NOMO-1 treated with dmso at 0.1 percent for 144 hours (cell line): ENCODE measurements at regions not wholly inside any gene's neighbourhood (a gene's known extent, or its start where the extent isn't known, plus 50 kb on each side); places are given as distances from the start of the nearest gene placed in this dataset.

Source experiments
- DNase-seq: peaks from one replicate; lab custom pipeline; 2025; ENCODE audit not compliant: unreplicated experiment; lab: John Stamatoyannopoulos, UW

GRCh38 chr13:73419186-73419585 is 360.4 kb downstream of the KLF5 start:
- no peak for DNase-seq

- no peak for DNase-seq
Measured at GRCh38 chr13:73417012-73417615, 358.3 kb downstream of the KLF5 start.

GRCh38 chr13:73416093-73416492 is 357.3 kb downstream of the KLF5 start:
- no peak for DNase-seq

DNA sequence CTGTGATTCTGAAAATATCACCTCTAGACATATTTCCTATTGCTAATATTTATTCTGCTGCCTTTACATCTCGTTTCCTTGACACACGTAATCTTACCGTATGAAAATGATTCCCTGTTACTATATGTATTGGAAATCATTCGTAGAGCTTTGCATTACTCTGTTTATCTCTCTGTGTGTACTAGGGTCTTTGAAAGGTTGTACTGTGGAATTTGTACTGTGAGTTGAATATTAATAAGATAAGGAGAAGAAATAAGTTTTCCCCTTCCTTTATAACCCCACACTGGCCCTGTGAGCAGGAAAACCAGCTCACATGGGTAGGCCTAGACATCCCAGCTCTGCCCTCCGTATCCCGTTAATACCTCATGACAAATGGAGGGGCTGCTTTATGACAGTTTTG is 354.9 kb downstream of the KLF5 start:
- no peak for DNase-seq

- no peak for DNase-seq
Measured at GRCh38 chr13:73412933-73413332, 354.1 kb downstream of the KLF5 start.

DNA sequence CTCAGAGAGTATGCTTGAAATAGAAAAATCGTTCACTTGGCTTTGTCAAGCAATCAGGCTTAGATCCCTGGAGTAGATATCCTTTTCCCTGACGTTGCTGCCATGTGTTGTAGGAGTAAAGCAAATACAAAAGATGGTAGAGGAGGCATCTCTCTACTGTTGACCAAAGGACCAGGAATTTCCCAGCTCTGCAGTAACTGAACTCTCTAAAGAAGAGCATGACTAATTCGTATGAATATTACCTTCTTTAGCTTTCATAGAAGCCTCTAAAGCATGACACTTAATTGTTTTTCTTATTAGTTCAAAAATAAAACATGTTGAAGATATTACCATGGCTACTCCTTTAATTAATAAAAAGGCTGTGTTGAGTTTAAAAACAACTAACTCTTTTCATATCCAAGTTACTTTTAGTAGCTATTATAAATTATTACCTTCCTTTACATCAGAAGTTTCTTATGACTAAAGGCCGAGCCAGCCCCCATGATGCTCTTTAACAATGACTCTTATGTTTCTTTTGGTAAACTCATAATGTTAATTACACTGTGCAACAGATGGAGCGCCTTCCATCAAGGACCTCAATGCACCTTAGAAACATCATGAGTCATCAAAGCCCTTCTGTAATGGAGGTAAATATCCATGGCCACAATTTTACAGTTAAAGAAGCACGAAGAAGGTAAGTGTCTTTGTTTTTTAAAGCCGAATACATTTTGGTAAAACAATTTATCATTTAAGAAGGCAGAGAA is 352.4 kb downstream of the KLF5 start:
- no peak for DNase-seq

DNA sequence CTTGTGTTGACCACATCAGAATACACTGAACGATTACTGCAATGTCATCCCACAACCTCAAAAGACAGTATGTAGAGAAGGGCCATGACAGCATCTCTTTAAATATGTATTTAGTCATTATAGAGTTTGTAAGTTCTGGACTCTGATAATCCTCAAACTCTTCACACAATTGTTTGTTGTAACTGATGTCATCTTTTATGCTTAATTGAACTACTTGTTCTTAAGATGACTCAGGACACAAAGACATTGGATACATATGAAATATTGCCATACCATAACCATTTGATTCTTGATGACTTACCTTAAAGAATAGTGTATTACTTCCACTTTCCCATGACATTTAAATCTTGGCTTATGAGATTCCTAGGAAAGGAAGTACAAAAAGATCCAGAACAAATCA is 347.6 kb downstream of the KLF5 start:
- DNase-seq: no peak

DNA sequence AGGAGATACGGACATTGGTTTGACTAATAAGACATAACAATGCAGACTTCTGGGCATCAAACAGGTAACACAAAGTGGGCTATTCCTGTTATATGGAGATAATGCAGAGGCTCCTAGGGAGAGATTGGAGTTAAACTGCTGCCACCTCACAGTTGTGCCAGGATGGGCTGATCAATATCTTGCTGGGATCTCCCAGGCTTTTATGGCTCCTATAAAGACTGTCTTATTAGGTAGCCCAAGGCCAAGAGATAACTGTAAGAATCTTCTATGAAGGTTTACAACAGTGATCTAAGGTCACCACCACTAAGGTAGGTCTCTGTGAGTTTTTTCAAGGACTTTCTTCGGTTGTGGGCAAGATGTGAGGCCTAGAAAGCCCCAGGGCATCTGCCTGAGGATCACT is 345.8 kb downstream of the KLF5 start:
- no peak for DNase-seq

DNA sequence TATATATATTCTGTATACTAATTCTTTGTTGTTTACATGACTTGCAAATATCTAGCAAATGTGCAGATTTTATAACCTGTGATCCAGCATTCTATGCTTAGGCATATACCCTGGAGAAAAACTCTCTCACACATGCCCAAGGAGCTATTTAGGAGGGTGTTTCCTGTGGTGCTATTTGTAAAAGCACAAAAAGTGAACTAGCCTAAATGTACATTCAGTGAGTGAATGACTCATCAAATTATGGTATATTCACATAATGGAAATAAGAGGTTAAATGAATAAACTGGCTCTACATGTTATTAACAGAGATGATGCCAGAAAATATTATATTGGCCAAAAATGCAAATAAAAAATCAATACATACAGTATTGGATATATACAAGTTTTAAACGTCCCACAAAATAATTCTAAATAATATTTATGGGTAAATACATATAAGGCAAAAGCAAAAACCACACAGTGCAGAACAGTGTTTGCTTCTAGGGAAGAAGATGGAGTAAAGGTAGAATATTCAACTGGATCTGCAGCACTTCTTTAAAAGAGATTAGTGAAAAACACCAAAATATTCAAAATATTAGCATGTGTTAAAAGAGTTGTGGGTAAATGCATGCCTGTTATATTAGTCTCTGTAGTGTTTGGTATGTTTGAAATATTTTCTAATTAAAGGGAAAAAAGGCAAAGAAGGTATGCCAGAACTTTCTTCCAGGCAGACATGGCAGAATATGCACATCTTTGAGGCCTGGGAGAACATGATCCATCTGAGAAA is 344.7 kb downstream of the KLF5 start:
- no peak for DNase-seq

- DNase-seq: no peak
Measured at GRCh38 chr13:73401769-73402168, 343.0 kb downstream of the KLF5 start.

DNA sequence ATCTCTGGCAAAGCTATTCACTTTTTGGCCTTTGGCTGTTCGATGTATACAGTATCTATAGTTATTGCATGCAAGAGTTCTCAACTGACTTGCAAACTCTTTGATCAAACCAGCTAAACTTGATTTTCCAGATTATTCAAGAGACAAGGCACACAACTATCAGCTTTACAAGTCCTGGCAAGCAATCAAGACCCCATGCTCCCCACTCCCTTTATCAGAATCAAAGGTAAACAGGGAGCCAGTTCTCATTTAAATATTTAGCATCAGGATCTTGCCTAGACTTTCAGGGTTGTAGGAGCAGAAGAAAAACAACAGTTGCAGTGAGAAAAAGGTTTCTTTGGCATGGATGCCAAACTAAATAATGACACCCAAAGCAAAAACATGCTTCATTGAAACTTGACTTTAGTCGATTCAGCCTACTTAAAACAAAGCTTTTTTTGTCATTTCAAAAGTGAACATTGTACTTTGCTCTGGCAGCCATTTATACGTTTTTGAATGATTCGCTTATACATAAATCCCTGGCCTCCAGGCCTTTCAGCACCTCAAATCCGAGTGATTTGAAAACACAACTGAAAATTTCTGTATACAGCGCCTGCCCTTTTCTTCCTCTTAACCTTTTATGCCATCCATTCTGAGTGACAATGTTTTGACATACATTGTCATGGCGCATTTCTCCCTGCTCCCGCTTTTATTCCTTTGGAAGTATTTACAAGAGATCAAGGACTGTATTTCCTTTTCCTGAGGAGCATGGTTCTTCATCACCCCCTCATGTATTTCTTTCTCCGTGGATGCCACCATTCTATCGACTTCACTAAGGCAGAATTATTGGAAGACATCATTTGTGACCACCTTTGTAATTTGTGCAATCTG is 340.8 kb downstream of the KLF5 start:
- no peak for DNase-seq

- DNase-seq: no peak
Measured at GRCh38 chr13:73397496-73398305, 338.9 kb downstream of the KLF5 start.

DNA sequence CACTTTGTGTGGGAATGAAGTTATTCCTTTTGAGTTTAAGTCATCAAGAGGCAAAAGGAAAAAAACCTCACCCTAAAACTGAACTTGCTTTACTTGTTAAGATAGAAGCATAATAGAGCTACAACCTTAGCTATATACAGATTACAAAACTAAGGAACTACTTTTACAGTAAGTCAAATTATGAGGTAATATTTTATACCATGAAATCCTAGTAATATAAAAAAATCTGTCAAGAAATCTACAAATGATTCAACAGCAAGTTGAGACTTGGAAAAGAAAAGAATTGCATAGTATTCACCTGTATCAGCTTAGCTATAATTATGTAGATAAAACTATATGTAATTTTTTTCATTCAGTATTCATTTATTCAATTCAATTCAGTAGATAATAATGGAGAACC is 335.3 kb downstream of the KLF5 start:
- DNase-seq: no peak

DNA sequence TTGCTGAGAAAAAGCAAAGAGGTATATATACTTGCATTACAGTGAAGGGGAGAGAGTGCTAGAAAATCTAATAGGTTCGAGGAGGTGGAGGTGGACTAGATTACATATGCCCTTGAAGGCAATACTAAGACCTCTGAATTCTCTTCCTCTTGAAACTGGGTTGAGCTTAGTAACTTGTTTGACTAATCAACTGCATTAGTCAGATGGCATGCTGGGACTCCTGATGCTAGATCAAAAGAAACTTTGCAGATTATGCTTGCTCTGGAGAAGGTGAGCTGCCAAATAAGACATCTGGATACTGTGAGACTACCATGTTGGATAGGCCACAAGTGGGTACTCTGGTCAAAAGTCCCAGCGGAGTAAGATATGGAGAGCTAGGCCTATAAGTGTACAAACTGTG is 331.3 kb downstream of the KLF5 start:
- DNase-seq: no peak

GRCh38 chr13:73388586-73388985 is 329.8 kb downstream of the KLF5 start:
- DNase-seq: no peak

- no peak for DNase-seq
Measured at GRCh38 chr13:73387318-73387717, 328.5 kb downstream of the KLF5 start.

DNA sequence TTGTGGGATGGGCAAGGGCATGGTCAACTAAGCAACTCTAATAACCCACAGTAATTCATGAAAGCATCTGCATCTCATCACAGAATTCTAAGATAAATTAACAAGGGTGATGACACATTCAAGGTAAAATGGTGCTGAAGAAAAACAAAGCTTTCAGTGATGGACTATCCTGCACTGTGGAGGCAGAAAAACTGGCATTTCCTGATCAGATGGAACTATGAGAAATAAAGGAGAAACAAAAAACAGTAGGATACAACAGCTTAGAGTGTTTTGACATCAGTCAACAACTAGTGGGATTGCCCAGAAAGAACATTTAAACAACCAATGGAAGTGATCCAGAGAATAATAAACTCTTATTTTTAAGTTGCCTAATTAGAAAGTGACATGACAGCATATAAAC is 327.0 kb downstream of the KLF5 start:
- DNase-seq: no peak

GRCh38 chr13:73372666-73373627 is 314.1 kb downstream of the KLF5 start:
- DNase-seq: no peak

GRCh38 chr13:73370066-73370465 is 311.3 kb downstream of the KLF5 start:
- no peak for DNase-seq
